Right lobe of liver (tissue), 4 donors: ENCODE measurements at regions not wholly inside any gene's neighbourhood (a gene's known extent, or its start where the extent isn't known, plus 50 kb on each side); places are given as distances from the start of the nearest gene placed in this dataset.

Source experiments
- POLR2A ChIP-seq: fragments of 450-650 bp; IDR thresholded peaks from one replicate; pipeline ENCODE4 v1.6.1; 2017; ENCODE audit warnings: antibody characterized with exemption, mild to moderate bottlenecking
- TF ChIP-seq, protein P1 (sequence below), 4 donors: fragments of 200-600 bp in 3 of 4; fragments of 450-650 bp in 1 of 4; IDR thresholded peaks; one replicate each; pipeline versions ENCODE4 v1.5.1 to v1.8.0; 2016 to 2022; ENCODE audit warnings: antibody characterized with exemption in 4 of 4, mild to moderate bottlenecking in 2 of 4
- donor health status: DM: no; HTN: no; CAD: no.
- donor health status: DM: no; HTN: no; CAD: no.
- donor health status: DM: no; HTN: yes; CAD: no.

DNA sequence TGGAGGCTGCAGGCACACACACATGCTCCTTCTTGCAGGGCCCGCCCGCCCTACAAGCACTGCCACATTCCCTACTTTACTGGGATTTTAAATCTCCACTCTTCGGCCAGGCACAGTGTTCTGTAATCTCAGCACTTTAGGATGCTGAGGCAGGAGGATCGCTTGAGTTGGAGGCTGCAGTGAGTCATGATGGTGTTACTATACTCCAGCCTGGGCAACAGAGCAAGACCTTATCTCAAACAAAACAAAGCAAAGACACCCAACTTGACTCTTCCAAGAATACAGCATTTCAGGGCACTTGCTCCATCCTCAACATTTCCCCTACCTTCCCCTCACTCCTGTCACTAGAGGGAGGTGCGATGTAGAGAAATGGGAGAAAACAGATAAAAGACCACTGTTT is 194.0 kb downstream of the MYLK4 start:
- TF ChIP-seq, protein P1, sequence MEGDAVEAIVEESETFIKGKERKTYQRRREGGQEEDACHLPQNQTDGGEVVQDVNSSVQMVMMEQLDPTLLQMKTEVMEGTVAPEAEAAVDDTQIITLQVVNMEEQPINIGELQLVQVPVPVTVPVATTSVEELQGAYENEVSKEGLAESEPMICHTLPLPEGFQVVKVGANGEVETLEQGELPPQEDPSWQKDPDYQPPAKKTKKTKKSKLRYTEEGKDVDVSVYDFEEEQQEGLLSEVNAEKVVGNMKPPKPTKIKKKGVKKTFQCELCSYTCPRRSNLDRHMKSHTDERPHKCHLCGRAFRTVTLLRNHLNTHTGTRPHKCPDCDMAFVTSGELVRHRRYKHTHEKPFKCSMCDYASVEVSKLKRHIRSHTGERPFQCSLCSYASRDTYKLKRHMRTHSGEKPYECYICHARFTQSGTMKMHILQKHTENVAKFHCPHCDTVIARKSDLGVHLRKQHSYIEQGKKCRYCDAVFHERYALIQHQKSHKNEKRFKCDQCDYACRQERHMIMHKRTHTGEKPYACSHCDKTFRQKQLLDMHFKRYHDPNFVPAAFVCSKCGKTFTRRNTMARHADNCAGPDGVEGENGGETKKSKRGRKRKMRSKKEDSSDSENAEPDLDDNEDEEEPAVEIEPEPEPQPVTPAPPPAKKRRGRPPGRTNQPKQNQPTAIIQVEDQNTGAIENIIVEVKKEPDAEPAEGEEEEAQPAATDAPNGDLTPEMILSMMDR (IDR thresholded peaks at IDR 0.05): no peak
- TF ChIP-seq POLR2A: no peak
